BE2C (cell line): ENCODE measurements at regions not wholly inside any gene's neighbourhood (a gene's known extent, or its start where the extent isn't known, plus 50 kb on each side); places are given as distances from the start of the nearest gene placed in this dataset.

ENCODE experiments used
- DNase-seq: peaks from one replicate; pipeline ENCODE4 v3.0.0-alpha.2; 2020
- H3K27me3 ChIP-seq: fragments of 250-450 bp; sonication (Bioruptor Pico); 2 replicates; pipeline ENCODE4 v1.5.1; 2020; ENCODE audit warnings: mild to moderate bottlenecking
- H3K36me3 ChIP-seq: fragments of 250-450 bp; sonication (Bioruptor Pico); 2 replicates; pipeline ENCODE4 v1.5.1; 2020; ENCODE audit warnings: mild to moderate bottlenecking
- H3K4me1 ChIP-seq: fragments of 250-450 bp; sonication (Bioruptor Pico); 2 replicates; pipeline ENCODE4 v1.5.1; 2020
- H3K4me3 ChIP-seq: 2 replicates; pipeline ENCODE4 v1.5.1; 2011; ENCODE audit warnings: low read depth, low read length
- H3K9me3 ChIP-seq: fragments of 250-450 bp; sonication (Bioruptor Pico); 2 replicates; pipeline ENCODE4 v1.5.1; 2020
- CTCF ChIP-seq: IDR thresholded peaks from 2 replicates; pipeline ENCODE4 v1.5.1; 2012; ENCODE audit warnings: mild to moderate bottlenecking, low read depth, low read length

- no peaks in the 10 kb centered on the region for H3K4me1 ChIP-seq
- no peaks in the 10 kb centered on the region for H3K27me3 ChIP-seq
- no peaks in the 10 kb centered on the region; the same call in 1 of the 2 replicates for H3K9me3 ChIP-seq
- H3K36me3 ChIP-seq = no peaks in the 10 kb centered on the region
- DNase-seq = no peak
- TF ChIP-seq CTCF = no peak
- no peak overlapping the region for H3K4me3 ChIP-seq
Measured at GRCh38 chr14:61178226-61179060, 102.7 kb downstream of the TMEM30B start.

DNA sequence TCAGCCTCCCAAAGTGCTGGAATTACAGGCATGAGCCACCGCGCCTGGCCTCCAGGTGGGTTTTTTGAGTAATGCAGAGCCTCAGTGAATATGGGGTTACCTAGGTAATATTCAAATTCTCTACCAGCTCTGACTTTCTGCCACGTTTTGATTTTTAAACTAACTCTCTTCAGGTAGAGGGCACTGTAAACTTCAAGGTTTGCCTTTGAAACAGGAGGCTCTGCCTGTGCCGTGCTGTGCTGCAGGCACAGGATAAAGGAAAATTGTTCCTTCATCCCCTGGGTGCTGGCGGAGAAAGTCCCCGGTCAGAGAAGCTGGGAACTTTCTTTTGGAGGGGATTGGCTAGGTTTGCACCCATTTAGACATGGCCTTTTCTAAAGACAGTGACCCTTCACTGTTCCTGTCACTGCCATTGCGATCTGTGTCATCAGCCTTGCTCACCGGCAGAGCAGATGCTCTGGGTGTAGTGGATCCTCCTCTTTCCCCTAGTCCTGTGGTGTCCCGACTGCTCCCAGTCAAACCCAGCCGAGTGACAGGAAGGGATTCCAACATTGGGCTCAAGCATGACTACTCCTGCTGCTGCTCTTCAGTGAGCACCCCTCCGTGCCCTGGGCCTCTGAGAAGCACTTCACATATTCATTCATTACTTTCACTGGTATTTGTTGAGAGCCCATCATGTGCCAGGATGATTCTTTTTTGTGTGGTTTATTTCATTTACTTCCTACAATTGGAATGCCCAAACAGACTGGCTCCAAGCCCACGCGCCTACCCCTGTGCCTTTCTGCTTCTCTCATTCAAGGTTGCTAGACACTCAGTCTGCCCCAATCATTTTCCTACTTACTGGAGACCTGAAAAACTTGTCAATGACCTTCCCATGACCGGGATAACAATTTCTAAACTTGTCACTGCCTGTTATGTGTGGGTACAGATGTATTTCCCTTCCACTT lies 103.6 kb downstream of the TMEM30B start:
- no peaks in the 10 kb centered on the region for H3K4me1 ChIP-seq
- H3K36me3 ChIP-seq = no peaks in the 10 kb centered on the region
- DNase-seq = no peak
- no peak overlapping the region for H3K4me3 ChIP-seq
- H3K9me3 ChIP-seq = no peaks in the 10 kb centered on the region
- TF ChIP-seq CTCF = no peak
- H3K27me3 ChIP-seq = no peaks in the 10 kb centered on the region

DNA sequence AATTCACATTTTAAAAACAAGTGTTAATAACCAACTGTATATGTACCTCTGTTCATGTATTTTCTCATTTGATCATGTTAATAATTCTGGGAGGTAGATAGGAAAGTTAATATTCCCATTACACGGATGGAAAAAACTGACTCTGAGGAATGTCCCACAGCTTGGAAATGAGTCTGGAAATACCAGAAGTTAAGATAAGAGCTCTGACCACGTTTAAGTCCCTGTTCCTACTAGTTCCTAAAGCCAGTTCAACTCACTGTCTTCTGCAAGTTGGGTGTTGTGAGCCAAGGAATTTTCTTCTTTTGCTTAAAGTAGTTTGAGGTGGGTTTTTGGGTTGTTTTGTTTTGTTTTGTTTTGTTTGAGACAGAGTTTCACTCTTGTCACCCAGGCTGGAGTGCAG lies 104.5 kb downstream of the TMEM30B start:
- Histone ChIP-seq H3K36me3 (no peaks in the 10 kb centered on the region), H3K9me3 (no peaks in the 10 kb centered on the region), H3K4me3 (no peak overlapping the region), H3K27me3 (no peaks in the 10 kb centered on the region), H3K4me1 (no peaks in the 10 kb centered on the region; the same call in 1 of the 2 replicates)
- no peak for DNase-seq
- no peak for TF ChIP-seq CTCF

- no peaks in the 10 kb centered on the region for H3K36me3 ChIP-seq
- no peaks in the 10 kb centered on the region for H3K27me3 ChIP-seq
- H3K4me3 ChIP-seq = no peak overlapping the region
- TF ChIP-seq CTCF = no peak
- H3K9me3 ChIP-seq = no peaks in the 10 kb centered on the region
- H3K4me1 ChIP-seq = no peaks in the 10 kb centered on the region; the same call in 1 of the 2 replicates
- DNase-seq = no peak
Measured at GRCh38 chr14:61174987-61175386, 106.2 kb downstream of the TMEM30B start.

DNA sequence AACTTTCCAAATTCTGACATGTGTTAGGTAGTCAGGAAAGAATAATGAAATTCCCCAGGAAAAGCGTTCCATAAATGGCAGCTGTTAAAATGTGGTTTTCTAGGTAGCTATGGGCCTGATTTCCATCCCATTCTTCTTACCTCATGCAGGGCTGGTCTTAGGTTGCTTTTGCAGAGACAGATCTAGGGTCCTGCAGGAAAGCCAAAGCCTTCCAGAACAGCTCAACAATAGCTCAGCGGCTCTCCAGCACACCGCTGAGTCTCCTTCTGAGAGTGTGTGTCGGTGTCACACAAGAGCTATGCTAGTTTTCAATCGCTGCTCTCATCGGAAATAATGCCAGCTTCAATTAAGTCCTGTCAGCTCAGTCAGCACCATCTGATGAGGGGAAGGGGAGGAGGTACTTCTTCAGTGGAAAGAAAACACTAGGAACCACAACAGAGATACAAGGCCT lies 106.7 kb downstream of the TMEM30B start:
- H3K4me1 ChIP-seq = no peaks in the 10 kb centered on the region; the same call in 1 of the 2 replicates
- H3K9me3 ChIP-seq = no peaks in the 10 kb centered on the region
- no peak for TF ChIP-seq CTCF
- H3K4me3 ChIP-seq = no peak overlapping the region
- no peaks in the 10 kb centered on the region for H3K27me3 ChIP-seq
- no peak for DNase-seq
- no peaks in the 10 kb centered on the region for H3K36me3 ChIP-seq
